GM12891 (cell line): ENCODE measurements at regions not wholly inside any gene's neighbourhood (a gene's known extent, or its start where the extent isn't known, plus 50 kb on each side); places are given as distances from the start of the nearest gene placed in this dataset.

Experiments
- PAX5 ChIP-seq: IDR thresholded peaks from 2 replicates; pipeline ENCODE4 v1.6.1; 2011; ENCODE audit warnings: low read length, moderate library complexity, mild to moderate bottlenecking; ENCODE audit not compliant: insufficient read depth, severe bottlenecking
- POLR2A ChIP-seq: IDR thresholded peaks from 2 replicates; pipeline ENCODE4 v1.6.1; 2011; ENCODE audit warnings: low read depth, low read length, control low read depth
- POLR2AphosphoS5 ChIP-seq: IDR thresholded peaks from 2 replicates; pipeline ENCODE4 v1.6.1; 2011; ENCODE audit warnings: low read depth, low read length, control low read depth
- POU2F2 ChIP-seq: IDR thresholded peaks from 2 replicates; pipeline ENCODE4 v1.6.1; 2011; ENCODE audit warnings: low read depth, mild to moderate bottlenecking, control low read depth, low read length, moderate library complexity
- SPI1 ChIP-seq: IDR thresholded peaks from 2 replicates; pipeline ENCODE4 v1.6.1; 2011; ENCODE audit warnings: low read depth, low read length, control low read depth

- TF ChIP-seq POLR2AphosphoS5 (no peak), SPI1 (no peak), POU2F2 (no peak), POLR2A (no peak), PAX5 (no peak)
Observed at GRCh38 chr2:149709496-149710263, 122.1 kb upstream of the MMADHC start.
